ENCODE measurements at regions not wholly inside any gene's neighbourhood (a gene's known extent, or its start where the extent isn't known, plus 50 kb on each side); places are given as distances from the start of the nearest gene placed in this dataset.

GRCh38 chr2:181821049-181821448 lies 70.5 kb upstream of the ITPRID2 start:
- no peak for DNase-seq (ENCODE audit: extremely low read depth, low read depth)

GRCh38 chr2:181822097-181822496 lies 69.4 kb upstream of the ITPRID2 start:
- peak; percentile 67 for DNase-seq (ENCODE audit: extremely low read depth, low read depth)

GRCh38 chr2:181823405-181823804 lies 68.1 kb upstream of the ITPRID2 start:
- no peak for DNase-seq (ENCODE audit: extremely low read depth, low read depth)

- DNase-seq (ENCODE audit: extremely low read depth, low read depth) = no peak
Measured at GRCh38 chr2:181828122-181828705, 63.3 kb upstream of the ITPRID2 start.

GRCh38 chr2:181829230-181829629 lies 62.3 kb upstream of the ITPRID2 start:
- DNase-seq (ENCODE audit: extremely low read depth, low read depth) = no peak

- no peak for DNase-seq (ENCODE audit: extremely low read depth, low read depth)
Measured at GRCh38 chr2:181832015-181832414, 59.5 kb upstream of the ITPRID2 start.

- no peak for DNase-seq (ENCODE audit: extremely low read depth, low read depth)
Measured at GRCh38 chr2:181836583-181836982, 54.9 kb upstream of the ITPRID2 start.

GRCh38 chr2:181837563-181837962 lies 54.0 kb upstream of the ITPRID2 start:
- DNase-seq (ENCODE audit: extremely low read depth, low read depth) = no peak

GRCh38 chr2:181839811-181840210 lies 51.7 kb upstream of the ITPRID2 start:
- no peak for DNase-seq (ENCODE audit: extremely low read depth, low read depth)

GRCh38 chr2:181841079-181841478 lies 50.5 kb upstream of the ITPRID2 start:
- no peak for DNase-seq (ENCODE audit: extremely low read depth, low read depth)

Small RNAs in the stretch of these regions (small RNA-seq; reads per million reads assigned to genes)
- 0 reads per million in 2 experiments for gene RNU6ATAC19P

All from NCI-H460 (cell line).